ENCODE measurements at regions not wholly inside any gene's neighbourhood (a gene's known extent, or its start where the extent isn't known, plus 50 kb on each side); places are given as distances from the start of the nearest gene placed in this dataset.
"Not testable (repeated sequence)": the region's sequence is repeated elsewhere in the genome, so short reads cannot be mapped to it uniquely, and the experiment has no call there.

- no peak for DNase-seq (ENCODE audit: low read depth in 2 of 3, low spot score in 2 of 3)
Observed at GRCh38 chr1:182229921-182230491, 161.6 kb downstream of the GLUL start.

- DNase-seq (ENCODE audit: low read depth in 2 of 3, low spot score in 2 of 3), result no peak
Observed at GRCh38 chr1:182229451-182229850, 162.1 kb downstream of the GLUL start.

- no peak for DNase-seq (ENCODE audit: low read depth in 2 of 3, low spot score in 2 of 3)
Observed at GRCh38 chr1:182227864-182228547, 163.6 kb downstream of the GLUL start.

- DNase-seq (ENCODE audit: low read depth in 2 of 3, low spot score in 2 of 3), result no peak
Observed at GRCh38 chr1:182226618-182227017, 165.0 kb downstream of the GLUL start.

- DNase-seq (ENCODE audit: low read depth in 2 of 3, low spot score in 2 of 3), result not testable (repeated sequence)
Observed at GRCh38 chr1:182225755-182226154, 164.2 kb upstream of the ZNF648 start.

GRCh38 chr1:182221990-182222389, 160.5 kb upstream of the ZNF648 start:
- DNase-seq (ENCODE audit: low read depth in 2 of 3, low spot score in 2 of 3), result not testable (repeated sequence)

- not testable (repeated sequence) for DNase-seq (ENCODE audit: low read depth in 2 of 3, low spot score in 2 of 3)
Observed at GRCh38 chr1:182221367-182221766, 159.9 kb upstream of the ZNF648 start.

- no peak for DNase-seq (ENCODE audit: low read depth in 2 of 3, low spot score in 2 of 3)
Observed at GRCh38 chr1:182217967-182218366, 156.5 kb upstream of the ZNF648 start.

GRCh38 chr1:182217071-182217470, 155.6 kb upstream of the ZNF648 start:
- DNase-seq (ENCODE audit: low read depth in 2 of 3, low spot score in 2 of 3), result no peak

- no peak for DNase-seq (ENCODE audit: low read depth in 2 of 3, low spot score in 2 of 3)
Observed at GRCh38 chr1:182215764-182216163, 154.3 kb upstream of the ZNF648 start.

- no peak for DNase-seq (ENCODE audit: low read depth in 2 of 3, low spot score in 2 of 3)
Observed at GRCh38 chr1:182213163-182213562, 151.7 kb upstream of the ZNF648 start.

GRCh38 chr1:182211386-182211785, 149.9 kb upstream of the ZNF648 start:
- DNase-seq (ENCODE audit: low read depth in 2 of 3, low spot score in 2 of 3), result no peak

GRCh38 chr1:182210417-182210816, 148.9 kb upstream of the ZNF648 start:
- no peak for DNase-seq (ENCODE audit: low read depth in 2 of 3, low spot score in 2 of 3)

GRCh38 chr1:182207300-182207699, 145.8 kb upstream of the ZNF648 start:
- DNase-seq (ENCODE audit: low read depth in 2 of 3, low spot score in 2 of 3), result no peak

- DNase-seq (ENCODE audit: low read depth in 2 of 3, low spot score in 2 of 3), result no peak
Observed at GRCh38 chr1:182206626-182207239, 145.2 kb upstream of the ZNF648 start.

GRCh38 chr1:182205351-182206022, 144.0 kb upstream of the ZNF648 start:
- no peak for DNase-seq (ENCODE audit: low read depth in 2 of 3, low spot score in 2 of 3)

GRCh38 chr1:182203191-182203875, 141.8 kb upstream of the ZNF648 start:
- DNase-seq (ENCODE audit: low read depth in 2 of 3, low spot score in 2 of 3), result no peak

GRCh38 chr1:182201490-182201889, 140.0 kb upstream of the ZNF648 start:
- DNase-seq (ENCODE audit: low read depth in 2 of 3, low spot score in 2 of 3), result not testable (repeated sequence)

- DNase-seq (ENCODE audit: low read depth in 2 of 3, low spot score in 2 of 3), result no peak
Observed at GRCh38 chr1:182200025-182200812, 138.7 kb upstream of the ZNF648 start.

GRCh38 chr1:182198006-182198605, 136.6 kb upstream of the ZNF648 start:
- DNase-seq (ENCODE audit: low read depth in 2 of 3, low spot score in 2 of 3), result no peak

Measured in activated CD8-positive, alpha-beta memory T cell treated with anti-CD3 and anti-CD28 coated beads for 48 hours (primary cell).